SKM-1 treated with dmso at 0.1 percent for 144 hours (cell line): ENCODE measurements at regions not wholly inside any gene's neighbourhood (a gene's known extent, or its start where the extent isn't known, plus 50 kb on each side); places are given as distances from the start of the nearest gene placed in this dataset.
"Not testable (repeated sequence)": the region's sequence is repeated elsewhere in the genome, so short reads cannot be mapped to it uniquely, and the experiment has no call there.

Experiments
- DNase-seq: peaks from one replicate; lab custom pipeline; 2025; ENCODE audit not compliant: unreplicated experiment; lab: John Stamatoyannopoulos, UW

DNA sequence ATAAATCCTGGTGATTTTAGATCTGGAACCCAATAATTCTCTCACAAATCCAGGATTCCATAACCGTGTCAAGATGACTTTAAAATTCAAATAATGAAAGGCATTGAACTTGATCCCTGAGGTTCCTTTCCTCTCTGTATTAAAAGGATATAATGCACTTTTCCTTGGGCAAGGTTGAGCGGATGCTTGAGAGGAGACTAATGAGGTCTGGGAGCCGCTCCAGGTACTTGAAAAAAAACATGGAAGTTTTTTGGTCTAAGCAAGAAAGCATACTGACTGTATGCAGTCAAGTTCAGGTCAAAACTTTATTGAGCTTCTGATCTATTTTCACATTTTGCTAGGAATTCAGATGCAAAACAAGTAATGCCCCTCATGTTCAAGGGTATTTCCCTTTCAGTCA, 318.5 kb downstream of the RAD51AP2 start:
- no peak for DNase-seq

DNA sequence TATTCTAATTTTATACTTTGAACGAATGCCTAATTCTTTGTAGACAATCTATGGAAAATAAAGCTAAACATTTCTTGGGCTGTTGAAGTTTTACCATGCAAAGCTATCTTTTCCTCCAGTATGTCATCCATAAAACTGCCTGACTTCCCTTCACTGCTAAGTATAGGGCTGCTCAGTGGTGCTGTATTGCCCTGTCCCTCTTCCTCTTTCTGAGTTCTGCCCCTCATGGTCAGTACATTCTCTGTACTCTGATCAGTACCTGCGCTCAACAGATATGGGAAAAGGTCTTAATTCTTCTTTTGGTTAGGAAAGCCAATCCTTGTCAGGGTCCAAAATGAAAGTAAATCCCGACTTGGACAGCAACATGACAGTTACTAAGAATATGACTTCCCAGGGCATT, 321.9 kb downstream of the RAD51AP2 start:
- no peak for DNase-seq

DNA sequence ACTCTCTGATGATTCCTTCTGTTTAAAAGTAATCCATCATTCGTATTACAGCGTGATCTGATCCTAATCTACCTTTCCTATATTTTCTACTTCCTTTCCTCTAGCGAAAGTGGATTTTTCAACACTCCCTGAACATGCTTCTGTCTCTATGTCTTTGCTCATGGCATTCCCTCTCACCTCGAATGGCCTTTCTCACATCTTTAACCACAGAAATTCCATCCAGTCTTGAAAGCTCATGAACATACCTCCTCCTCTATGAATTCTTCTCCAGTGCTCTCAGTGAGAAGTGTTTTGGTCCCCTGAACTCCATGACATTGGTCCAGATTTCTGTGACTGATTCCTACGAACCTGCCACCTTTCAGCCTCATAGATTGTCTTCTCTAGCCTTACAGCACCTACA, 323.2 kb downstream of the RAD51AP2 start:
- no peak for DNase-seq

DNA sequence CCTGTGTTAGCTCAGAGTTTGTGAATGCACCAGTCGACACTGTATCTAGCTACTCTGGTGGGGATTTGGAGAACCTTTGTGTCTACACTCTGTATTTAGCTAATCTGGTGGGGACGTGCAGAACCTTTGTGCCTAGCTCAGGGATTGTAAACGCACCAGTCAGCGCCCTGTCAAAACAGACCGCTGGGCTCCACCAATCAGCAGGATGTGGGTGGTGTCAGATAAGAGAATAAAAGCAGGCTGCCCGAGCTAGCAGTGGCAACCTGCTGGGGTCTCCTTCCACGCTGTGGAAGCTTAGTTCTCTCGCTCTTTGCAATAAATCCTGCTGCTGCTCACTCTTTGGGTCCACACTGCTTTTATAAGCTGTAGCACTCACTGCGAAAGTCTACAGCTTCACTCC, 324.2 kb downstream of the RAD51AP2 start:
- DNase-seq = no peak

DNA sequence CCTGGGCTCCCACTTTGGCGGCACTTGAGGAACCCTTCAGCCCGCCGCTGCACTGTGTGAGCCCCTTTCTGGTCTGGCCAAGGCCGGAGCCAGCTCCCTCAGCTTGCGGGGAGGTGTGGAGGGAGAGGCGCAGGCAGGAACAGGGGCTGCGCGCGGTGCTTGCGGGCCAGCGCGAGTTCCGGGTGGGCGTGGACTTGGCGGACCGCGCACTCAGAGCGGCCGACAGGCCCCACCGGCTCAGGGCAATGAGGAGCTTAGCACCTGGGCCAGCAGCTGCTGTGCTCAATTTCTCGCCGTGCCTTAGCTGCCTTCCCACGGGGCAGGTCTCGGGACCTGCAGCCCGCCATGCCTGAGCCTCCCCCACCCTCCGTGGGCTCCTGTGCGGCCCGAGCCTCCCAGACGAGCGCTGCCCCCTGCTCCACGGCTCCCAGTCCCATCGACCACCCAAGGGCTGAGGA, 324.8 kb downstream of the RAD51AP2 start:
- DNase-seq = not testable (repeated sequence)

DNA sequence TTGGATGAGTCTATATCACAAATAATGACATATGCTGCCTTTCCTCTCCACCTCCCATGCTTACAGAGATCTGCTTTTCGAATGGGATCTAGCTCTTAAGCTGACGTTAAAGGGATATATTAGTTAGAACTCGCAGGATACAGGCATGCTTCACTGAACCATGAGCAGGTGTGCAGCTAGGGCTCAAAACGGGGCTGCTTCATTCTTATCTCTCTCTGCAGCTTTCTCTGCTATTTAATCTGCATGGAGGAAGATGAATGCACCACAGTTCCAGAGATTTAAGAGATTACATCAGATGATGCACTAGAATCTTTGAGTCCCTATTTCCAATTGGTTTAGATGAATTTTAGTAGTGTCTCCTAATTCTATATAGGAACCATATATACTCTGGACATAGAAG, 327.0 kb downstream of the RAD51AP2 start:
- DNase-seq = no peak

DNA sequence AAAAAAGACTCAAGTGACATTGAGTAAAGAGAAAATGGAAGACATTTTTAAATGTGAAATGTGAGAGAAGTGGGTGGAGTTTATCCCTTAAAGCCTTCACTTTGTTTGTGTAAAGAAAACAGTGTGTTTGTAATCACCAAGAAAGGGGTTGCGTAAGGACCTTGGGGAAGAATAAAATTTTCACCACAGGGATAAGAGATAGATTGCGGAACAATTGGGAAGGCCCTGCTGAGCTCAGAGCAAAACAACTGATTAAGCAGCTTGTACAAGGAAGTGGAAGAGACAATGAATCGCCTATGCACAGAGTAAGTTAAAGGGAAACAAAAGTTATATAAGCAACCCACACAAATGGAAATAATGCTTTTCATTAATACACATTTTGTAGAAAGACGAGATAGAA, 327.7 kb downstream of the RAD51AP2 start:
- no peak for DNase-seq

DNA sequence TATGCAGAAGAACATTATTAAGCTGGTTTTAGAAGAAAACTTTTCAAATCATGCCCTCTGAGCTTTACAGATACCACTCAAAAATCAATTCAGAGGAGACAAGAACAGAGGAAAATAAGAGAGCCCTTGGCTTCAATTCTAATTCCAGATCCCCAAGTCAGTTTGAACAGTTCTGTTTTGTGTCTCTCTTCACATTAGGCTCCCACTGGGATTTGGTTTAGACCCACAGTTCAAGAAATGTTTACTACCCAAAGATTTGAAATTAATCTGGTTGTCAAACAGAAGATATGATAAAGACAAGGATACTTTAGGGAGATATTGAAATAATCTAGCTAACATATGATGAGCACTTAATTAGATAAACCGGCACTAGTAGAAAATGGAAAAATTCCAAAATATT, 329.5 kb downstream of the RAD51AP2 start:
- no peak for DNase-seq

DNA sequence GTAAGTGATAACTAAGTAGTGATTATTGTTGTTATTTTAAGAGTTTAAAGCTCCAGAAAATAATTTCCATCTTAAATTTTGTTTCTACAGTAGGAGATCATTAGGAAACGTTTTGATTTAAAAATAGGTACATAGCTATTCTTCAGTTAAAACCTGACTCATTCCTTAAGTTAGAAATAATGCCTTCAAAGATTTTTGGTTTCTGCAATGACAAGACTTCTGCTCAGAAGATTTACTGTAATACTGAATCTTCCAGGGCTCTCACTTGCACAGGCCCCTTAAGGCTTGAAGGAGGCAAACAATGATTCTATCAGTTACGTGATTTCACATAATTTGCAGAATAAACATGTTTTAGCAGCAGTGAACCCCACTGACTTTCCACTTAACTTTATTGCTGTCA, 333.7 kb downstream of the RAD51AP2 start:
- DNase-seq = no peak

DNA sequence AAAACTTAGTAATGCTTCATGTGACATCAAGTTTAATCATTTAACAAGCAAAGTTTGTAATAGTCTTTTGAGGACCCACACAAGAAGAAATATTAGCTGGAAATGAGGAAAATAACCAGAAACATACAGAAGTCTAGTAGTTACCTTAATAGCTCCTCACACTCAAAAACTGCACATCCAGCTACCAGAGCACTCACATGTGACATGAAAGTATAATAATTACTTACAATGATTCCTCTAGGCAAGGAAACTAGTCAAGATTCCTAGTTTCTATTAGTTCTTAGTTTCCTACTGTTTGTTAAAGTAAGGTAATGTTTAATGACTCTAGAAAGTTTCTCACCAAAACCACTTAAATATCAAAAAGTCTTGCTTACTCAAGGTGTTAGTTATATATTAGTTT, 335.8 kb downstream of the RAD51AP2 start:
- DNase-seq = no peak

DNA sequence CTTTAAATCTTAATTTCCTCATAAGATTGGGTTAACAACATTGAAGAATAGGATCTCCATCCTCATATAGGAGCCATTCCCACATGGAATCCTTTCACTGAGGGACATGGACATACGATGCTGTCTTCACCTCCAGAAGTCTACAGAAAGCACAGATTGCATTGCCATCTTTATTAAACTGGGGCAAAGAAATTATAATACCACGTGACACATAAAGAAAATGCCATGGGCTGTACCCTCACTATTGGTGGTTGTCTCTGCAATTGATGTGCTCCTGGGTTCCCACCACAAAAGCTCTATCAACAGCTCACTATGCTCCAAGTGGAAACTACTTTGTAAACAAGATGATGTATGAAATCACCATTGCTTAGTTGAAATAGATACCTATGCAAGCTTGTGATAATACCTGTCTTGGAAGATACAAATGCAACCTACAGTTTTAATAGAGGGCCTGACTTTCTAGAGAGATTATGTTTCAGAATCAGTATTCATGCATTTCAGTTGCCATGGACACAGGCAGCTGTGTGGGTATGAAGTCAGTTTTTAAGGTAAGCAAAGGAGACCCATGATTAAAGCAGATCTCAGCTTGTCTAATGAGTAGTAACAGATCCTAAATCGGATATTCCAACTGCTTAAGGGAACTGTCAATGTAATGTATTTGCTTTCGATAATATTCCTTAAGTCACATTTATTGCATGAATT, 337.0 kb downstream of the RAD51AP2 start:
- DNase-seq = no peak

DNA sequence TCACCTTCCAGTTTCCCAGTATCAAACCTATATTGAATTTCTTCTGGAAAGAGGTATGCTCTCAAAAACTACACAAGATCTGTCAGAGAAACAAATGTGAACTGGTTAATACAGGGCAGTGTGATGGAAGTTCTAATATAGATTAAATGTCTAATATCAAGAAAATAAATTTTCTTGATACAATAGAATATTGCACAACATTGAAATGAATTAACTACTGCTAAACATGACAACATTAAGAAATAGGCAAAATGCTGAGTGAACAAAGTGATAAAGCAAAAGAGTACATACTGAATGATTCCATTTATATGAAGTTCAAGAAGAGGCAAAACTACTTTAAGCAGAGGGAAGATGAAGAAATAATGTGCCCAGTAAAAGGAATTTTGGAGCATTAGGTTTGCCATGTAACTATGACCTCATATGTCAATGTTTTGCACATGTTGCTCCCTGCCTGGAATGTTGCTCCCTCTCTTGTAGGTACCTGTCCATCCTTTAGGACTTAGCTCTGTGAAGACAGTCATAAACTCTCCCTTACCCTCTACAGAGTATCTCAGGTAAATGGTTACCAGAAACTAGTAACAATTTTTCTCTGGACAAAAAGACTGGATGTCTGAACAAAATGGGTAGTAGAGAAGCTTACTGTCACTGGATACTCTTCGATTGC, 339.0 kb downstream of the RAD51AP2 start:
- no peak for DNase-seq

DNA sequence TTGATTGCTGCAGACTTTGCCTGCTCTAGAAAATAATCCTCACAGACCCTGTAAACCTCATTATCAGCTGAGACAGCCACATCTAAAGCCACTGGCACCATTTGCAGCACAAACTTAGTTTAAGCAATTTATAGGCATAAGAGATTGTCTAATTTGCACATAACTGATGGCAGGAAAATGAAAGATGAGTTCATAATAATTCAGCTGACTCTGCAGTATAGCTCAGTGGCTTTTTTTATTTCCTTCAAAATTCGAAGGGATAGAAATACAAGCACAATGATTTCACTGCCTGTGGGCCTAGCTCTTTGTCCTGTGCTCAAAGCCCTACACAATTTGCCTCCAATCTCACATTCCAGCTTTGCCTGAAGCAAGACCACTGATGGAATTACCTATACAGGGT, 341.2 kb downstream of the RAD51AP2 start:
- no peak for DNase-seq

DNA sequence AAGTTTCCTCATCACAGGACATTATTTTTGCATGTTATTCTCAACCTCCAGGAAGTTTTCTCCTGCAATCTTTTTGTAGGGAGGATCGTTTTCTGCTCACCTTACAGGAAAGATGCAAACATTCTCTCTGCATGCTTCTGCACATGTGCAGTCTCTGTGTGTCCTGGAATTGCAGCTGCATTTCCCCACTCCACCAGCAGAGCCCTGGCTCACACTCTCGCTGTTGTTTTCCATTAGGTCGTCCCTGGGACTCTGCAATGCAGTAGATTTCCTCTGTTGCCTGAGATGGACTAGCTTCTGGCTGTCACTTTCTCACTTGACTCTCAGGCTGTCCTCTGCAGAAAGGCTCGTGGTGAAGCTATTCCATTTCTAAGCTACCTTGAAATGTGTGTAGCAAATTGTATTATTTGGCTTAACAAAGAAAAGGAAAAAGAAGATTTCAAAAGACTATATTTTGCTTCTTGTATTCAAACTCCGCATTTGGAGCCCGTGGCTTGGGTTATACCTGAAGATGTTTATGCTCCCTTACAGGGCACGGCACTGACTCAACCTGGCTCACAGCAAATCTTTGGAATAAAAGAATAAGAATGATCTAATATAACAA, 346.7 kb downstream of the RAD51AP2 start:
- peak; percentile 21 for DNase-seq

DNA sequence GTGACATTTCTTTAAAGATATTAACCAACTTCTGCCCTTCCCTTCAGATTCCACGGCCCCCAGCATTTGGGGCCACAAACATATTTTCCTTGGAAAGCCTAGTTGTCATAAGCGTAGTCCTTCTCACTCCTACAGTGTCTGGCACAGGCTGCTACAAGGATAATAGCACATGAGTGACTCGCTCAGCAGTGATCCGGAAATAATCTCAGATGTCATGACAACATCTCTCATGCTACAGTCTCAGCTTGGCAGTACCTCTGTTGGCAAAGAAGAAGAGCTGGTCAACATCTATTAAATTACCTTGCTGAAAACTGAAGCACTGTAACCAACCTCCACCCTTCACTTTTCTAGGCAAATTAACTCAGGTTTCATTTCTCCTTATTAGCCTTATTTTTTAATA, 351.7 kb downstream of the RAD51AP2 start:
- DNase-seq = no peak

DNA sequence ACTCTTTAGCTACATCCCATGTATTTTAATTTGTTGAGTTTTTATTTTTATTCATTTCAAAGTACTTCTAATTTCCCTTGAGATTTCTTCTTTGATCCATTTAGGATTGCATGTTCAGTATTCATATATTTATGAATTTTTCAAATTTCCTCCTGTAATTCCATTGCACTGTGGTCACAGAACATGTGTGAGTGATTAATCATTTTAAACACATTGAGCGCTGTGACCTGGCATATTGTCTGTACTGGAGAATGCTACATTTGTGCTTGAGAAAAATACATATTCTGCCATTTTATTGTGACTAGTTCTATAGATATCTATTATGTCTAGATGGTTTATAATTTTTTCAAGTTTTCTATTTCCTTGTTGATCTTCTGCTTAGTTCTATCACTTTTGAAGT, 353.7 kb downstream of the RAD51AP2 start:
- DNase-seq = no peak

DNA sequence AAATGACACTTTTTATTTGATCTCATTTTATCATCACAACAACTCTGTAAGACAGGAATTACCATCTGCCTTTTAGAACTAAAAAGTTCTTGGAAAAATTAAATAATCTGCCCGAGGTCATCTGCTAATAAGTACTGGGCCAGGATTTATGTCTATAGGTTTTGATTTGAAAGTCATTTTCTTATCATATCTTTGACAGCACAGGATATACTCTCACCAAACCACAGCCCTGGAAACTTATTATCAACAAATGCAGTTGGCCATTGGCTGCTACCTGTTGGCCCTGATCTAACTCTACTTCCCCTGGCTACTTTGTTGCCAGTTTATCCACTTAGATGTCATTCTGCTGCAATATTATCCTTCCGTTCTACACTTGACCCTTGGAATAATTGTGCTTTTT, 354.6 kb downstream of the RAD51AP2 start:
- no peak for DNase-seq

DNA sequence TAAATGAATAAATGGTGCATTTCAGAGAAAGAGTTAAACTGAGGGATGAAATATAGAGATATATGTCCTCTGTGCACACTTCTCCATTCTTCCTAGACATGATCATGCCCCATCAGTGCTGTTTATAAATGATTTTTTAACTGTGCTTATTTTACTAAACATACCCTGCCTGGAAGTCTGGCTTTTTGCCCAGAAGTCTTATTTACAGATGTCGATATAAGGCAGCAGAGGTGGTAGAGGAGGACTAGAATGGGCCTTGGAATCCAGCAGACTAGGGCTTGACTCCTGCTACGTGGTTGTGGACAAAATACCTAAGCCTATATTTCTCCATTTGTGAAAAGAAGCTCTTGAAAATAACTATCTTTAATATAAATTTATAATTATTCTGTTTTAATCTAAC, 355.5 kb downstream of the RAD51AP2 start:
- no peak for DNase-seq

DNA sequence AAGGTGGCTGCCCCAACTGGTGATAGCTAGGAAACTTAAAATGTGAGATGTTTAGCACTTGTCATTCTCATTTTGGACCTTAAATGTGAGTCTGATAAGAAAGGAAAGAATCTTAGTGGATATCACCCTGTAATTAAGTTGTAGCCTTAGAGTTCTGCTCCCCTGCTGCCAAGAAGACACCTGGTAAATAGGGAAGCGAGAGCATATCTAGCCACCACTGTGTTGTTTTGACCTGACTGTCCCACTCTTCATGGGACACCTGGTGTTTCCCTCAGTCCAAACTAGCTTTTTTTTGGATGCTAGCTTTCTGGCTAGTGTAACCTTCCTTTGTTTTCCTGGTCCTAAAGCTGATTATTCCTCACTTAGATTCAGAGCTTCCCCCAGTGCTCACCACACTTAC, 357.6 kb downstream of the RAD51AP2 start:
- no peak for DNase-seq

DNA sequence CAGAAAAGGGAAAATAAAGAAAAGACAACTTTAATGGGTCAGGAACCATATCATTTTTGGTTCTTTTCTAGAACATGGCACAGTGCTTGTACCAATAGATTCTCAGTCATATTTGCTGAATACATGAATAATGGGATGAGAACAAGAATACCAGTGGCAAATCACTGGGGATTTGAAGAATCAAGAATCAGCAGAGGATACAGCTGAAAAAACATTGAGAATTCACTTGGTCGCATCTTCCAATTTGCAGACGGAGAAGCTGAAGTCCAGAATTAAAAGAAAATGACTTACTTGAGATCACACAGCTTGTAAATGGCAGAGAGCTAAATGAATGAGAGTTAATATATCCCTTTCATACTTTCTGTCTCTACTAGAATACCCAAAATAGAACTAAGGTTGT, 362.2 kb downstream of the RAD51AP2 start:
- DNase-seq = no peak

DNA sequence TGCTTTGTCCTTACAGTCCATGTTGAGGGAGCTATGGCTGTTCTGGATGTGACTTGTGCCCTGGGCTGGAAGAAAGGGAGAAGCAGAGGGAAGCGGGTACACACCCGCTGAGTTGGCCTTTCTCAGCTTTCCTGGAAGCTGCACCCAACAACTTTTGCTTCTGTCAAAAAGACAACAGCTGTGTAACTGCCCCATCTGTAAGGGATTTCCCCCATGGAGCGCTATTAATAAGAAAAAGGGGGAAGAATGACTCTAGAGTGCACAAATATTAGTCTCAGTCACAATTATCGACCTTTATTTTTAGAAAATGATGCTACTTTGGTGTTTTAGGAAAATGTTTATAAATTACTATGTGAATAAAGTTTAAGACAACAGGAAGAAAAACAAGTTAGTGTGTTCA, 368.3 kb downstream of the RAD51AP2 start:
- no peak for DNase-seq

DNA sequence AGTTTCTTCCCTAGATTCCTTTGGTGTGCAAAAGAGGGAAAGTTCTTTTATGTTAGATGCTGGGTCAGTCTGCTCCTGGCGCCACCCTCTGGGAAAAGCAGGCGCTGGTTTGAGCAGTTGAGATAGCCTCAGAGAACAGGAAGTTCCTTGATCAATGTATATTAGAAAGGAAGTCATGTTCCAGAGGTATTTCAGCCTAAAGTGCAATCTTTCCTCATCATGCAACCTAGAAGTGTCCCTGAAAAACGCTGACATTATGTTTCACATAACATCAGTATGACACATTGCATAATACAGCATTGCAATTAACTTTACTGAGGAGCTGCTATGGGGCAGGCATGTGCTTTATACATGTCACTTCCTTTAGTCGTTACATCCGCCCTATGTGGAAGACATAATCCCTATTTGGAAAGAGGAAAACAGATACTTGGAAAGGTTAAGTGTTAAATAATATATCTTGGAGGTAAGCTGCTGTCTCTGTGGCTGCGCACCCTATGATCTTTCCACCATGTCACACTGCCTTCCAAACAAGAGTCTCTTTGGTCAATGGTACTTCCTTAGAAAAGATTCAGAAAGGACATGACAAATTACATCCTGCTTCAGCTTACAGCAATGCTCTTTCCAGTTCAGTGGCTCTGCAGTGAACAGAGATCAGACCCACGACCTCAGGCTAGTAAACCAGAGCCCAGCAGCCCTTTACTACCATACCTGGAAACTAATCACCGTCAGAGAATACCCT, 369.7 kb downstream of the RAD51AP2 start:
- DNase-seq = peak; percentile 66
